ENCODE measurements at regions not wholly inside any gene's neighbourhood (a gene's known extent, or its start where the extent isn't known, plus 50 kb on each side); places are given as distances from the start of the nearest gene placed in this dataset.
"Not testable (repeated sequence)": the region's sequence is repeated elsewhere in the genome, so short reads cannot be mapped to it uniquely, and the experiment has no call there.

DNA sequence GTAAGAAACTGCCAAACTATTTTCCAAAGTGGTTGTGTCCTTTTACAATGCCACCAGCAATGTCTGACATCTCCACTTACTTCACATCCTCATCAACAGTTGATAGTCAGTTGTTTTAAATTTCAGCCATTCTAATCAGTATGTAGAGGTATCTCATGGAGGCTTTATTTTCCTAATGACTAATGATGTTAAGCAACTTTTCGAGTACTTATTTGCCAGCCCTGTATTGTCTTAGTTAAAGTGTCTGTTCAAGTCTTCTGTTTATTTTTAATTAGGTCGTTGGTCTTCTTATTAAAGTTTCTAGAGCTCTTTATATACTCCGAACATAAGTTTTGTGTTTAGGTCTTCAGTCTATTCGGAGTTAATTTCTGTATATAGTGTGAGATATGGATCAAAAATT, 54.9 kb upstream of the NBPF12 start:
- H2AFZ ChIP-seq (ENCODE audit: low read length); H3K4me3 ChIP-seq (ENCODE audit: low read length); H3K9me2 ChIP-seq (replicated peaks; ENCODE audit: insufficient read depth, low read length); H4K20me1 ChIP-seq (ENCODE audit: insufficient read depth, low read depth, low read length); H3K36me3 ChIP-seq (ENCODE audit: insufficient read depth, low read length); H3K27me3 ChIP-seq (ENCODE audit: low read length); H3K4me2 ChIP-seq (ENCODE audit: low read depth, low read length, poor library complexity, severe bottlenecking); H3K79me2 ChIP-seq (ENCODE audit: low read length); H3K27ac ChIP-seq (ENCODE audit: low read length); H3K9ac ChIP-seq (ENCODE audit: low read length); H3K9me3 ChIP-seq (ENCODE audit: low read length); H3K4me1 ChIP-seq (ENCODE audit: low read length); DNase-seq: not testable (repeated sequence)

DNA sequence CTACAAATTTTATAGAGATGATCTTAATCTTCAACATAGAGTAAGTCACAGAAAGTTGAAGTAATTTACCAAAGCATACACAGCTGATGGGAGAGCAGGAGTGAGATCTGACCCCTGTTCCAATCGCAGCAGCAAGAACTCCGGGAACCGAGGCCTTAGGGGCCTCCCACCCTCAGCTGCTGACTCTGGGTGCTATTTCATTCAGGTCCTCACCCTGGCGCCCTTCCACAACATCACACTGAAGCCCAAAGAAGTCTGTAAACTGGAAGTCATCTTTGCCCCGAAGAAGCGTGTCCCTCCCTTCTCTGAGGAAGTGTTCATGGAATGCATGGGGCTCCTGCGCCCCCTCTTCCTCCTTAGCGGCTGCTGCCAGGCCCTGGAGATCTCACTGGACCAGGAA, 57.0 kb upstream of the NBPF12 start:
- not testable (repeated sequence) for H3K9me2 ChIP-seq (replicated peaks; ENCODE audit: insufficient read depth, low read length); H2AFZ ChIP-seq (ENCODE audit: low read length)

GRCh38 chr1:146863799-146864319, 74.3 kb upstream of the NBPF12 start:
- not testable (repeated sequence) for H3K4me1 ChIP-seq (ENCODE audit: low read length)

More for the DNA sequence above, 57.0 kb upstream of the NBPF12 start:
- not testable (repeated sequence) for DNase-seq; H3K4me1 ChIP-seq (ENCODE audit: low read length); H3K9me3 ChIP-seq (ENCODE audit: low read length); H3K4me2 ChIP-seq (ENCODE audit: low read depth, low read length, poor library complexity, severe bottlenecking); H3K27me3 ChIP-seq (ENCODE audit: low read length); H3K9ac ChIP-seq (ENCODE audit: low read length); H3K4me3 ChIP-seq (ENCODE audit: low read length); H4K20me1 ChIP-seq (ENCODE audit: insufficient read depth, low read depth, low read length); H3K36me3 ChIP-seq (ENCODE audit: insufficient read depth, low read length); H3K79me2 ChIP-seq (ENCODE audit: low read length); H3K27ac ChIP-seq (ENCODE audit: low read length)

DNA sequence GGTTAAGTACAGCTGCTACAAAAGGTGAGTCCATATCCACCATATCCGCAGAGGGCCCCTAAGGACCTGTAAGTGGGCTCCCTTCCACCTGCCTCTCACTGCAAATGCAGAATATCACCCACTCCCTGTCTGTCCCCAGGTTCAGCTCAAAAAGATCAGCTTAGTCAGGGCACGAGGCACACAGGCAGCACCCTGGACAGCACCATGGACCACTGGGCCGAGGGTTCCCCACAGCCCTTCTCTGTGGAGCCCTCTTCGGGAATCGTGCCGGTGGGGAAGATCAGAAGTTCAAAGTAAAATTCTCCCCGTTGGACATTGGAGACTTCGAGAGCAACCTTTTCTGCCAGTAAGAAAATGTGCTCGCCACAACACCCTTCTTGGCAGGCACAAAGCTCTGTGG, 85.0 kb upstream of the NBPF12 start:
- H3K27ac ChIP-seq (ENCODE audit: low read length); H3K36me3 ChIP-seq (ENCODE audit: insufficient read depth, low read length); H3K79me2 ChIP-seq (ENCODE audit: low read length); H3K9ac ChIP-seq (ENCODE audit: low read length); H2AFZ ChIP-seq (ENCODE audit: low read length); H4K20me1 ChIP-seq (ENCODE audit: insufficient read depth, low read depth, low read length); H3K9me3 ChIP-seq (ENCODE audit: low read length); H3K9me2 ChIP-seq (replicated peaks; ENCODE audit: insufficient read depth, low read length); H3K4me1 ChIP-seq (ENCODE audit: low read length); H3K4me3 ChIP-seq (ENCODE audit: low read length); H3K4me2 ChIP-seq (ENCODE audit: low read depth, low read length, poor library complexity, severe bottlenecking); H3K27me3 ChIP-seq (ENCODE audit: low read length): not testable (repeated sequence)
- DNase-seq = peak; percentile 40

More at GRCh38 chr1:146863799-146864319, 74.3 kb upstream of the NBPF12 start:
- H3K9me3 ChIP-seq (ENCODE audit: low read length); H2AFZ ChIP-seq (ENCODE audit: low read length); H3K79me2 ChIP-seq (ENCODE audit: low read length); H3K27me3 ChIP-seq (ENCODE audit: low read length); H4K20me1 ChIP-seq (ENCODE audit: insufficient read depth, low read depth, low read length); H3K4me2 ChIP-seq (ENCODE audit: low read depth, low read length, poor library complexity, severe bottlenecking); H3K4me3 ChIP-seq (ENCODE audit: low read length); H3K36me3 ChIP-seq (ENCODE audit: insufficient read depth, low read length); DNase-seq; H3K27ac ChIP-seq (ENCODE audit: low read length); H3K9me2 ChIP-seq (replicated peaks; ENCODE audit: insufficient read depth, low read length); H3K9ac ChIP-seq (ENCODE audit: low read length): not testable (repeated sequence)

DNA sequence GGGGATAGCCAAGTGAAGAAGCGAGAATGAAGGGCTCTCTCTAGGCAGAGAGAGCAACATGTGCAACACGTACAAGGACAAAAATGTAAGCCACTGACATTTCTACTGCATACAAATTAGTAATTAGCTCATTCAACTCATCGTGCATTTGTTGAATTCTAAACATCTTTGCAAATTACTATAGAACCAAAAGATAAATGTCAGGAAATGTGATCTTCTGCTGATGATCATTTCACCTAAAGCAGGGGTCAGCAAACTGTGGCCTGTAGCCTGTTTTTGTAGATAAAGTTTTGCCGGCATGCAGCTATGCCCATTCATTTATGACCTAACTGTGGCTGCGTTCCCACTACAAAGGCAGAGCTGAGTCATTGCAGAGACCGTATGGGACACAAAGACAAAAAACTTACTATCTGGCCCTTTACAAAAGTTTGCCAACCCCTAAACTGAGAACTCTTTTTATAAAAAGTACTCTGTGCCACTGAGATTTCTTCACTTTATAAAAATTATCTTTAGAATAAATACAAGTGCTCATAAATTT, 87.7 kb upstream of the NBPF12 start:
- H2AFZ ChIP-seq (ENCODE audit: low read length); H3K27me3 ChIP-seq (ENCODE audit: low read length); H4K20me1 ChIP-seq (ENCODE audit: insufficient read depth, low read depth, low read length); H3K9me2 ChIP-seq (replicated peaks; ENCODE audit: insufficient read depth, low read length); H3K79me2 ChIP-seq (ENCODE audit: low read length); DNase-seq; H3K4me1 ChIP-seq (ENCODE audit: low read length); H3K9me3 ChIP-seq (ENCODE audit: low read length); H3K9ac ChIP-seq (ENCODE audit: low read length); H3K4me2 ChIP-seq (ENCODE audit: low read depth, low read length, poor library complexity, severe bottlenecking); H3K27ac ChIP-seq (ENCODE audit: low read length); H3K36me3 ChIP-seq (ENCODE audit: insufficient read depth, low read length); H3K4me3 ChIP-seq (ENCODE audit: low read length): not testable (repeated sequence)

DNA sequence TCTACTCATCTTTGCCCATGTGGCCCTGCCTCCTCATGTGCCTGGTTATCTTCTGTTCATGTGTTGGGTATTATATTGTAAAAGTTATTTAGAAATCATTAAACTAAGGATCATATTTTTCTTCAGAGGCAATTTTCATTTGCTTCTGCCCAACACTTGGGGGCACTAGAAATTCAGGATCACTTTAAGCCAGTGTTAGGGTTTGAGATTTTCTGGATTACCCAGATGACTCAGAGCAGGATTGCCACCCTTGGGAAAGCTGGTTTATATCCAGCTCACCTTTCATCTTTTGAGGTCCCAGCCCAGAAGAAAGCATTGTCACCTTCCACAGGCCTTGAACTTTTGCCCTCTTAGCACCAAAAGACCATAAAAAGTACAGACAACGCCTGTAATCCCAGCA, 99.4 kb upstream of the NBPF12 start:
- not testable (repeated sequence) for H3K36me3 ChIP-seq (ENCODE audit: insufficient read depth, low read length); H3K4me1 ChIP-seq (ENCODE audit: low read length); H3K79me2 ChIP-seq (ENCODE audit: low read length); H4K20me1 ChIP-seq (ENCODE audit: insufficient read depth, low read depth, low read length); H3K9ac ChIP-seq (ENCODE audit: low read length); H3K4me2 ChIP-seq (ENCODE audit: low read depth, low read length, poor library complexity, severe bottlenecking); H3K9me3 ChIP-seq (ENCODE audit: low read length); H3K4me3 ChIP-seq (ENCODE audit: low read length); H3K9me2 ChIP-seq (replicated peaks; ENCODE audit: insufficient read depth, low read length); H2AFZ ChIP-seq (ENCODE audit: low read length); DNase-seq; H3K27me3 ChIP-seq (ENCODE audit: low read length); H3K27ac ChIP-seq (ENCODE audit: low read length)

DNA sequence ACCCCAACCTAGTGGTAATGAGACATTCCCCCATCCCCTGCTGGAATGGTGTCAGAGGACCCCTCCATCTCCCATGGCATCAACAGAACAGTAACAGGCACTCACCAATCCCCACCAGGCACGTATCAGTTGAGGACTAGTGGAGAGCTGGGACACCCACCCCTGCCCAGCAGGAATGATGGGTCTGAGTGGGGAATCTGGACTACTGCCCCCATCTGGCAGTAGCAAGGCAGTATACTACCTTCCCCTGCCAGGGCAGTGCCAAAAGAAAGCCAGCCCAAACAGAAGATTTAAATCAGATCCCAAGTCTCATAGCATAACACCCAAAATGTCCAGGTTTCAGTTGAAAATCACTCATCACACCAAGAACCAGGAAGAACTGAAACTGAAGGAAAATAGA, 111.2 kb upstream of the NBPF12 start:
- not testable (repeated sequence) for H3K36me3 ChIP-seq (ENCODE audit: insufficient read depth, low read length); H3K9me2 ChIP-seq (replicated peaks; ENCODE audit: insufficient read depth, low read length); H3K4me3 ChIP-seq (ENCODE audit: low read length); H3K27me3 ChIP-seq (ENCODE audit: low read length); H3K27ac ChIP-seq (ENCODE audit: low read length); DNase-seq; H2AFZ ChIP-seq (ENCODE audit: low read length); H3K9me3 ChIP-seq (ENCODE audit: low read length); H3K4me2 ChIP-seq (ENCODE audit: low read depth, low read length, poor library complexity, severe bottlenecking); H3K9ac ChIP-seq (ENCODE audit: low read length); H4K20me1 ChIP-seq (ENCODE audit: insufficient read depth, low read depth, low read length); H3K4me1 ChIP-seq (ENCODE audit: low read length); H3K79me2 ChIP-seq (ENCODE audit: low read length)

DNA sequence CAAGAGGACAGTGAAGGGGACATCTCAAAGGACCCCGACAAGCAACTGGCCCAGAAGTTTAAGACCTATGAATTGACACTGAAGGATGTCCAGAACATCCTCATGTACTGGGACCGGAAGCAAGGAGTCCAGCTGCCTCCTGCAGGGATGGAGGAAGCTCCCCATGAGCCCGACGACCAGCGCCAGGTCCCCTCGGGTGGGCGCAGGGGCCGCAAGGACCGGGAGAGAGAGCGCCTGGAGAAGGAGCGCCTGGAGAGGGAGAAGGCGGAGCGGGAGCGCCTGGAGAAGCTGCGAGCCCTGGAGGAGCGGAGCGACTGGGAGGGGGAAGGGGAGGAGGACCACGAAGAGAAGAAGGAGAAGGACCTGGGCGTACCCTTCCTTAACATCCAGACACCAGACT, 143.9 kb upstream of the NBPF12 start:
- not testable (repeated sequence) for H4K20me1 ChIP-seq (ENCODE audit: insufficient read depth, low read depth, low read length); DNase-seq; H3K9me2 ChIP-seq (replicated peaks; ENCODE audit: insufficient read depth, low read length); H3K79me2 ChIP-seq (ENCODE audit: low read length); H3K4me2 ChIP-seq (ENCODE audit: low read depth, low read length, poor library complexity, severe bottlenecking); H3K9ac ChIP-seq (ENCODE audit: low read length); H3K27me3 ChIP-seq (ENCODE audit: low read length); H2AFZ ChIP-seq (ENCODE audit: low read length); H3K4me3 ChIP-seq (ENCODE audit: low read length); H3K9me3 ChIP-seq (ENCODE audit: low read length); H3K4me1 ChIP-seq (ENCODE audit: low read length); H3K36me3 ChIP-seq (ENCODE audit: insufficient read depth, low read length); H3K27ac ChIP-seq (ENCODE audit: low read length)

DNA sequence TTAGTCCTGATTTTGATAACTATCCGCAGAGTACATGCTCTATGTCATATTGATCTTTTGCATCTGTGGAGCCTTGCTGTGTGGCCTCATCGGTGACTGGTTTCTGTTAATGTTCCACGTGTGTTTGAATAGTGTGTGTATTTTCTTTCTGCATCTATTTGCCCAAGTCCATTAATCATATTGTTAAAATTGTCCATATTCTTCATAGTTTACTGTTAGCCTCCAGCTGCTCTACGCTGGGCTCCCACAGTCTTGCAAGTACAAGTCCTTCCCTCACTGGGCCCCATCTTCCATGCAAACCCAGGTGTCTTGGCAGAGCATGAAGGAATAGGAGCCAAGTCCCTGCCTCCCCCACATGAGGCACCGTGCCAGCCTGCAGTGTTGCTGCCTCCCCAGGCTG, 145.4 kb upstream of the NBPF12 start:
- H3K79me2 ChIP-seq (ENCODE audit: low read length); DNase-seq; H3K4me1 ChIP-seq (ENCODE audit: low read length): not testable (repeated sequence)

More for the DNA sequence above, 145.4 kb upstream of the NBPF12 start:
- not testable (repeated sequence) for H2AFZ ChIP-seq (ENCODE audit: low read length); H3K9ac ChIP-seq (ENCODE audit: low read length); H3K4me2 ChIP-seq (ENCODE audit: low read depth, low read length, poor library complexity, severe bottlenecking); H3K4me3 ChIP-seq (ENCODE audit: low read length); H3K36me3 ChIP-seq (ENCODE audit: insufficient read depth, low read length); H3K9me2 ChIP-seq (replicated peaks; ENCODE audit: insufficient read depth, low read length); H3K9me3 ChIP-seq (ENCODE audit: low read length); H3K27ac ChIP-seq (ENCODE audit: low read length); H3K27me3 ChIP-seq (ENCODE audit: low read length); H4K20me1 ChIP-seq (ENCODE audit: insufficient read depth, low read depth, low read length)
